H1 (cell line): ENCODE measurements at regions not wholly inside any gene's neighbourhood (a gene's known extent, or its start where the extent isn't known, plus 50 kb on each side); places are given as distances from the start of the nearest gene placed in this dataset.

Experiments
- EP300 ChIP-seq, 2 experiments: IDR thresholded peaks; 1 replicate in 1 of 2; 2 replicates in 1 of 2; pipeline ENCODE4 v1.6.1; 2011 to 2012; ENCODE audit warnings: low read depth in 2 of 2, low read length in 2 of 2, mild to moderate bottlenecking in 2 of 2, borderline replicate concordance in 1 of 2, inconsistent platforms in 1 of 2, moderate library complexity in 1 of 2
- EZH2 ChIP-seq: fragments of 200-600 bp; sonication (generic); IDR thresholded peaks from 2 replicates; pipeline ENCODE4 v1.7.1; 2012; ENCODE audit warnings: low read depth, mild to moderate bottlenecking, moderate library complexity, low read length, inconsistent platforms; ENCODE audit not compliant: severe bottlenecking
- JUN ChIP-seq: IDR thresholded peaks from 2 replicates; pipeline ENCODE4 v1.6.1; 2011; ENCODE audit warnings: low read depth, mild to moderate bottlenecking, improper control_type of control experiment, low read length
- MAFK ChIP-seq: IDR thresholded peaks from 2 replicates; pipeline ENCODE4 v1.6.1; 2012; ENCODE audit warnings: low read depth, mild to moderate bottlenecking, improper control_type of control experiment, low read length
- NRF1 ChIP-seq: IDR thresholded peaks from 2 replicates; pipeline ENCODE4 v1.6.1; 2011; ENCODE audit warnings: mild to moderate bottlenecking, low read depth, low read length, improper control_type of control experiment
- POLR2A ChIP-seq, 2 experiments: IDR thresholded peaks; 1 replicate in 1 of 2; 2 replicates in 1 of 2; pipeline ENCODE4 v1.6.1; 2011; ENCODE audit warnings: low read depth in 2 of 2, low read length in 2 of 2, mild to moderate bottlenecking in 2 of 2; ENCODE audit errors: control extremely low read depth in 1 of 2
- POLR2AphosphoS5 ChIP-seq: IDR thresholded peaks from 2 replicates; pipeline ENCODE4 v1.6.1; 2011; ENCODE audit warnings: low read depth, low read length
- RAD21 ChIP-seq, 2 experiments: IDR thresholded peaks in 1 of 2; conservative IDR thresholded peaks in 1 of 2; 2 replicates each; pipeline ENCODE4 v1.6.1; 2011; ENCODE audit warnings: low read depth in 2 of 2, low read length in 2 of 2, improper control_type of control experiment in 1 of 2, inconsistent platforms in 1 of 2, mild to moderate bottlenecking in 1 of 2, moderate library complexity in 1 of 2
- RNF2 ChIP-seq: fragments of 200-900, 300-1000 bp; sonication (generic); IDR thresholded peaks from 2 replicates; pipeline ENCODE4 v1.7.1; 2016; ENCODE audit warnings: borderline replicate concordance, low read depth, mild to moderate bottlenecking, antibody characterized with exemption, low read length; ENCODE audit not compliant: poor library complexity, severe bottlenecking; ENCODE audit errors: missing control alignments
- SIN3A ChIP-seq, 2 experiments: IDR thresholded peaks in 1 of 2; conservative IDR thresholded peaks in 1 of 2; 2 replicates each; pipeline ENCODE4 v1.6.1; 2011 to 2012; ENCODE audit warnings: low read length in 2 of 2, improper control_type of control experiment in 1 of 2, low read depth in 1 of 2, mild to moderate bottlenecking in 1 of 2
- SIRT6 ChIP-seq: IDR thresholded peaks from one replicate; pipeline ENCODE4 v1.7.1; 2012; ENCODE audit warnings: low read length, inconsistent platforms
- TAF1 ChIP-seq: IDR thresholded peaks from 2 replicates; pipeline ENCODE4 v1.6.1; 2011; ENCODE audit warnings: mild to moderate bottlenecking, low read depth, low read length
- TF ChIP-seq, protein P1 (sequence below), 3 experiments: IDR thresholded peaks; 1 replicate in 2 of 3; 2 replicates in 1 of 3; pipeline versions ENCODE4 v1.5.1 to v1.6.1; 2011; ENCODE audit warnings: low read length in 3 of 3, mild to moderate bottlenecking in 3 of 3, inconsistent platforms in 2 of 3, low read depth in 1 of 3, moderate library complexity in 1 of 3; ENCODE audit not compliant: insufficient read depth in 1 of 3; ENCODE audit errors: control extremely low read depth in 1 of 3
- TF ChIP-seq, protein P2 (sequence below): IDR thresholded peaks from 2 replicates; pipeline ENCODE4 v1.6.1; 2012; ENCODE audit warnings: inconsistent platforms

DNA sequence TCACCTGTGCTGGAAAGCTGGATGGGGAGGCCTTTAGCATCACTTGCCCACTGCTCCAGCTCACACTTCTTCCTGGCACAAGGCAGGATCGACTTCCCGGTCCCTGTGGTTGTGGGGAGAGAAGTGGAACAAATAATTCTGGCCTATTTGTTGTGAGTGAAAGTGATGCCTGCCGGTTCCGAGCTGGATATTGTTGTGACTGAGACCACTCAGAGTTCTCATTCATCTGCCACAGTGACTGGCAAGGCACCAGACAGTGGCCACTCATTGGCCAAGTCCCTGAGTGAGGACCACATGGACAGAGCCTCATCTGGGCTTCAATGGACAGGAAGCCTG is 191.9 kb downstream of the PTPRU start:
- TF ChIP-seq, protein P1, sequence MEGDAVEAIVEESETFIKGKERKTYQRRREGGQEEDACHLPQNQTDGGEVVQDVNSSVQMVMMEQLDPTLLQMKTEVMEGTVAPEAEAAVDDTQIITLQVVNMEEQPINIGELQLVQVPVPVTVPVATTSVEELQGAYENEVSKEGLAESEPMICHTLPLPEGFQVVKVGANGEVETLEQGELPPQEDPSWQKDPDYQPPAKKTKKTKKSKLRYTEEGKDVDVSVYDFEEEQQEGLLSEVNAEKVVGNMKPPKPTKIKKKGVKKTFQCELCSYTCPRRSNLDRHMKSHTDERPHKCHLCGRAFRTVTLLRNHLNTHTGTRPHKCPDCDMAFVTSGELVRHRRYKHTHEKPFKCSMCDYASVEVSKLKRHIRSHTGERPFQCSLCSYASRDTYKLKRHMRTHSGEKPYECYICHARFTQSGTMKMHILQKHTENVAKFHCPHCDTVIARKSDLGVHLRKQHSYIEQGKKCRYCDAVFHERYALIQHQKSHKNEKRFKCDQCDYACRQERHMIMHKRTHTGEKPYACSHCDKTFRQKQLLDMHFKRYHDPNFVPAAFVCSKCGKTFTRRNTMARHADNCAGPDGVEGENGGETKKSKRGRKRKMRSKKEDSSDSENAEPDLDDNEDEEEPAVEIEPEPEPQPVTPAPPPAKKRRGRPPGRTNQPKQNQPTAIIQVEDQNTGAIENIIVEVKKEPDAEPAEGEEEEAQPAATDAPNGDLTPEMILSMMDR (IDR thresholded peaks at IDR 0.05; ENCODE audit: control extremely low read depth in 1 of 3, insufficient read depth in 1 of 3, low read depth in 1 of 3, low read length in 3 of 3) = no peak
- TF ChIP-seq JUN = no peak
- no peak for TF ChIP-seq POLR2A (IDR thresholded peaks at IDR 0.05; ENCODE audit: control extremely low read depth in 1 of 2, low read depth in 2 of 2, low read length in 2 of 2)
- no peak for TF ChIP-seq SIN3A (conservative IDR thresholded peaks at IDR 0.05 in 1 of 2, IDR thresholded peaks at IDR 0.05 in 1 of 2; ENCODE audit: low read depth in 1 of 2, low read length in 2 of 2)
- no peak for TF ChIP-seq TAF1
- TF ChIP-seq, protein P2, sequence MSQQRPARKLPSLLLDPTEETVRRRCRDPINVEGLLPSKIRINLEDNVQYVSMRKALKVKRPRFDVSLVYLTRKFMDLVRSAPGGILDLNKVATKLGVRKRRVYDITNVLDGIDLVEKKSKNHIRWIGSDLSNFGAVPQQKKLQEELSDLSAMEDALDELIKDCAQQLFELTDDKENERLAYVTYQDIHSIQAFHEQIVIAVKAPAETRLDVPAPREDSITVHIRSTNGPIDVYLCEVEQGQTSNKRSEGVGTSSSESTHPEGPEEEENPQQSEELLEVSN = no peak
- no peak for TF ChIP-seq RAD21 (IDR thresholded peaks at IDR 0.05 in 1 of 2, conservative IDR thresholded peaks at IDR 0.05 in 1 of 2; ENCODE audit: low read depth in 2 of 2, low read length in 2 of 2)
- no peak for TF ChIP-seq MAFK
- TF ChIP-seq EZH2 = no peak
- TF ChIP-seq POLR2AphosphoS5 = no peak
- no peak for TF ChIP-seq EP300 (IDR thresholded peaks at IDR 0.05; ENCODE audit: borderline replicate concordance in 1 of 2, low read depth in 2 of 2, low read length in 2 of 2)
- TF ChIP-seq NRF1 = no peak
- no peak for TF ChIP-seq SIRT6
- no peak for TF ChIP-seq RNF2
